GM21381 (cell line): ENCODE measurements at regions not wholly inside any gene's neighbourhood (a gene's known extent, or its start where the extent isn't known, plus 50 kb on each side); places are given as distances from the start of the nearest gene placed in this dataset.
"Not testable (repeated sequence)": the region's sequence is repeated elsewhere in the genome, so short reads cannot be mapped to it uniquely, and the experiment has no call there.

Source experiments
- ATAC-seq: cut with Tn5 transposase; IDR thresholded peaks from one replicate; pipeline ENCODE4 v1.9.1; 2021; ENCODE audit warnings: mild to moderate bottlenecking, moderate library complexity; ENCODE audit not compliant: unreplicated experiment

GRCh38 chr5:124154714-124155113, 591.7 kb downstream of the ZNF608 start:
- no peak for ATAC-seq

GRCh38 chr5:124153588-124153987, 592.9 kb downstream of the ZNF608 start:
- no peak for ATAC-seq

DNA sequence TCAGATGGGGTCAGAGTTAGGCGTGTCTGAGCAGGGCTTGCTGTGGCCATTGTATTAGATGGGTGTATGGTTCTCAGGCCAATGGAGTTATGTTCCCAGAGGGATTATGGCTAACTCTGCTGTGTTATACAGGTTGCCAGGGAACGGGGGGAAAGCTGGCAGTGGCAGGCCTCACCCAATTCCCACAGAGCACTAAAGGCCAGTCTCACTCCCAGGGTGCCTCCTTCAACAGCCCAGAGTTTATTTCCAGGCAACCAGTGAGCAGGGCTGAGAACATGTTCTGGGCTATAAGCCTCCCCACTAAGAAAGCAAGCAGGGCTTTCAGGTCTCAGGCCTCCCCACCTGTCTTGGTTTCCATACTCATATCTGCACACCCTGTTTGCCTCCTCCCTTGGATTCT, 597.9 kb downstream of the ZNF608 start:
- no peak for ATAC-seq

DNA sequence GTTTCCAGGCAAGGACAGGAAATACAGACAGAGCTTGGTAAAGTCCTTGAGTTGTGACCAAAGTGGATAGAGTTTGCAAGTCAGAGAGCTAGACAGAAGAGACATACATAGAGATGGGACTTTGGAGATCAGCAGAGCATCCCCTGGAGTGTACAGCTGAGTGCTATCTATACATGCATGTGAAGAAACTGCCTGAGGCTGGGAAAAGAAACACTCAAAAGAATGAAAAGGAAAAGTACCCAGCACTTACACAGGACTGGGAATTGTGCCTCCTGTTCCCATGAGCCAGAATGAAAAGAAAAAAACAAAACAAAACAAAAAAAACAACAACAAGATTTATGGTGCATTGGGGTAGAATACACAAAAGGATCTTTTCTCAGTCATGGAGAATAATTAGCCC, 606.4 kb downstream of the ZNF608 start:
- ATAC-seq: no peak

DNA sequence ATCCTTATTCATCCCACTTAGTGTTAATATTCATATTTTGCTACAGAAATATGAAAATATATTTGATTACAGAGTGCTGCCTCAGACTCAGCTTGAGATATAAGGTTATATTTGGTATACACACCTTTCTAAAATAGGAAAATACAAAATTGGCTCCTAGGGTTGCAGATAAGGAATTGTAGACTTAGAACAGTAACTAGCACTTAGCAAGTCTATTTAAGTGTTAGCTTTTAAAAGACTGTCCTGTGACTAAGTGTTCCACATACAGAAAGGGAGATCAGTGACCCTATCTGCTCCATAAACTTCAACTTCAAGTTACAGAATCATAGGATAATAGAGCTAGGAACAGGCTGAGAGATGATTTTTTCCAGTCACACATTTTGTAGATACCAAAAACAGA, 607.0 kb downstream of the ZNF608 start:
- no peak for ATAC-seq

DNA sequence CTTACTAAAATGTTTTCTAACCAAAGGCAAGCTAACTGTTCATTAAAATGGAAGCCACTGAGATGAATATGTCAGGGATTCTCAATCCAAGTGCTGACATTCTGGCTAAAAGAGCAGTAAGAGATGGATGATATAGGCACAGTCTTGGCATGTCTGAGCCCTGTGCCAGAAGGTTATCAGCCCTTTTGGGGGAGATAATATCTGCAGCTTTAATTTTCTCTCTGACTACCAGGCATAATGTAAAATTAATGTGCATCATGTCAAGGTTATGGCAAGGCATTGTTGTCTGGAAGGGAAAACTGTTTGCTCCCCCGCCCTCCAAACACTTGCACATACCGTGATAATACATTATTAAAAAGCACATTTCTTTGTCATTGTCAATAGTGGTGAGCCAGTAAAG, 609.8 kb downstream of the ZNF608 start:
- no peak for ATAC-seq

DNA sequence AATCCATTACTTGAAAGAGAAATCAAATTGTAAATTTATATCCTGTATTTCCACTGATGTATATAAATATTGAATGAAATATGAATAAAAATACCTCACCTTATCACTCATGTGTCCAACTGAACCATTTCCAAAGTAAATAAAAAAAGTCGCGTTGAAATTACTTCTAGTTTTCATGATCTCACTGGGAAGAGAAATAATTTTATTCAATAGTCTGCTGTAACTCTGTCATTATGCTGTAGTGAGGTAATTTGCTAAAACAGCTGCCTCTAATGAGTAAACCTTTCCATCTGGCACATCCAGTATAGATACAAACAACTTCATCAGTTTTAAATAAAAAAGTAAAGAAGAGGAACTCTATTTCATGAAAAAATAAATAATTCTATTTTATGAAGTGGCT, 611.5 kb downstream of the ZNF608 start:
- ATAC-seq: no peak

DNA sequence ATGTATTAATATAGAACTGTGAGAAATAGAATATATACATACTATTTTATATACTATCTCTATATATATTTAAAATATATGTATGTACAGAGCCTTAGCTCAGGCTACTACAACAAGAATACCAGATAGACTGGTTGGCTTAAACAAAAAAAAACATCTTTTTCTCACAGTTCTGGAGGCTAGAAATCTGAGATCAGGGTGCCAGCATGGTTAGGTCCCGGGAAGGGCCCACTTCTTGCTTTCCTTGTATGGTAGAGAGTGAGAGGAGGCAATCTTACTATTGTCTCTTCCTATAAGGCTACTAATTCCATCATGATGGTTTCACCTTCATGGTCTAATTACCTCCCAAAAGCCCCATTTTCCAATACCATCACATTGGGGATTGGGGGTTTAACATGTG, 613.0 kb downstream of the ZNF608 start:
- no peak for ATAC-seq

- no peak for ATAC-seq
Observed at GRCh38 chr5:124132843-124133242, 613.6 kb downstream of the ZNF608 start.

- ATAC-seq: no peak
Observed at GRCh38 chr5:124131466-124131865, 615.0 kb downstream of the ZNF608 start.

DNA sequence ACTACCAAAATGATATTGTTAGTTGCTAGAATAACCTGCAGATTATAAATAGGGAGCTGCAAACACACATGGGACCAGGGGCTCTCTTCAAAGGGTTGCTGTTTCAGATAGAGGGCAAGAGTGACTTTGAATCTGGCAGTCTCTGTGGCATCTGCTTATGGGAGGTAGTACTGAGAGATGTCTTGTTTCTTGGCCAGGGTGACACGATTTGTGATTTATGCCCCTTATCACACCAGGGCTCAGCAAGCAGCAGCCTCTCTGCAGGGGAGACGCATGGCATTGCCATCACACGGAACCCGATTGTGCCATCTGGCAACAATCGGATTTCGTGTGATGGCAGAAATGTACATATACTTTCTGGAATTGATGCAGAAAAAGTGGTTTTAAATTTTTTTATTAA, 615.6 kb downstream of the ZNF608 start:
- no peak for ATAC-seq

DNA sequence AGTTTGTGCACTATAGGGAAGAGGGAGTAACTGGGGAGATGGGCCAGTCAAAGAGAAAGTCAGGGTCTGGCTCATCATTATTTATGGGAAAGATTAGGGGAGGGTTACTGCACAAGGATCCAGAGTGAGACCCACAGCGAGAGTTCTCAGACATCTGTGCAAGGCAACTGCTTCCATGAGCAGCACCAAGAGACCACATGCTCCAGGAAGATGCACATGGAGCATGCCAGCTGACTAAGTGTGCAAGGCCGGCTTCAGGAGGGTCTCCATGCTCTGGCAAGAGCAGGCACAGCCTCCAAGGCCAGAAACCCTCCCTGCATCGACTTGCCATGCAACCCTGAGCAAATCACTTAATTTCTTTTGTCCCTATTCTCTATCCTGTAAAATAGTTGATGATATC, 616.9 kb downstream of the CSNK1G3 start:
- ATAC-seq: no peak

DNA sequence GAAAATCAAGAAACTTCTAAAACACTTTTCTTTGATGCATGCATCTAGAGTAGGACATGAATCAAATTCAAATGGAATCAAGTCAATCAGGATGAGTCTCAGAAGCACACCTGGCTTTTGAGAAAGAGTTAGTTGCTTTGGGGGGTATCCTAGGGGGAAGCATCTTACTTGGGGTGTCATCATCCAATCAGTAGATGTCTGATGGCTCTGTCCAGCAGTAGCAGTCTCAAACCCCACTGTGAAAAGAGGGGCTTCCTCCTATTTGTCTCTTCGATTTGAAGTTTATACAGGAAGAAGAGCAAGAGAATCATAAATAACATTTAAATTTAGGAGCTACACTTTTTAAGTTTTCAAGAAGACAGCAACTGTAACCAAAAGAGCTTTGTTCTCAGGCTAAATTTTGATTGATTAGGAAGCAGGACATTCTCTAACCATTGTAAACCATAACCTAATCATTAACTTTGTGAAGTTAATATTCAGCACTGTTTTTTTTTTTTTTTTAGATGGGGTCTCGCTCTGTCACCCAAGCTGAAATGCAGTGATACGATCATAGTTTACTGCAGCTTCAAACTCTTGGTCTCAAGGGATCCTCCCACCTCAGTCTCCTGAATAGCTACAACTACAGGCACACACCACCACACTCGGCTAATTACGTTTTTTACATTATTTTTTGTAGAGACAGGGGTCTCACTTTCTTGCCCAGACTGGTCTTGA, 614.7 kb downstream of the CSNK1G3 start:
- ATAC-seq: peak; percentile 68

- ATAC-seq: no peak
Observed at GRCh38 chr5:124124711-124125229, 612.8 kb downstream of the CSNK1G3 start.

DNA sequence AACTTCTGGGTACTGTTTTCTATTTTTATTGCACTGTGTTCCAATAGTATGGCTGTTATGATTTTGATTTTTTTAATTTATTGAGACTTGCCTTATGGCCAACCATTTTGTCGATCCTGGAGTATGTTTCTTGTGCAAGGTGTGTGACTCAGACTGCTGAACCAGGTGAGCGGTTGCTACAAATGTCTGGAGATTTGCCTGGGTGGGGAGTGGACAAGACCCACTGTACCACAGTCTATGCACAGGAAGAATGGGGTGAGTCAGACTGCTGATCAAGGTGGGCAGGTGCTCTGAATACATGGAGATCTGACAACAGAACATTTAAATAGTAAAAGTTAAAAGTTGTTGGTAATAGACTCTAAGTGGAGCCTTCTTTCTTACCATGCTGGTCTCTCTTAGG, 609.2 kb downstream of the CSNK1G3 start:
- ATAC-seq: no peak

- no peak for ATAC-seq
Observed at GRCh38 chr5:124114911-124115310, 602.9 kb downstream of the CSNK1G3 start.

DNA sequence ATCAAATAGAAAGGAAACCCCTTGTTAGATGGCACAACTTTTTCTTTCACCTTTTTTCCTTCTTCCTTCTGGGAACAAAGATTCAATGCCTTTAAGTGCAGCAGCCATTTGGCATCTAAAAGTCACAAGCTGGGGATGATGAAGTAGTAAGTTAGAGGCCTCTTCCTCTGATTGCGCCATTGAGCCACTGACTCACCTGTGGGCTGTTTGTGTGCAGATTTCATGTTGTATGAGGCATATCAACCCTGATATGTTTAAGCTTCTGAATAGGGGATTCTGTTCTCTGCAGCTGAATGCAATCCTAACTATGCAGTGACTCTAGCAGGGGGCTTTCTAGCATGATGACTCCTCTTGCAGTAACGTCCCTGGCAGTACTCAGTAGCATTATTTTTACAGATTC, 599.9 kb downstream of the CSNK1G3 start:
- no peak for ATAC-seq

GRCh38 chr5:124110942-124111341, 599.0 kb downstream of the CSNK1G3 start:
- ATAC-seq: no peak

DNA sequence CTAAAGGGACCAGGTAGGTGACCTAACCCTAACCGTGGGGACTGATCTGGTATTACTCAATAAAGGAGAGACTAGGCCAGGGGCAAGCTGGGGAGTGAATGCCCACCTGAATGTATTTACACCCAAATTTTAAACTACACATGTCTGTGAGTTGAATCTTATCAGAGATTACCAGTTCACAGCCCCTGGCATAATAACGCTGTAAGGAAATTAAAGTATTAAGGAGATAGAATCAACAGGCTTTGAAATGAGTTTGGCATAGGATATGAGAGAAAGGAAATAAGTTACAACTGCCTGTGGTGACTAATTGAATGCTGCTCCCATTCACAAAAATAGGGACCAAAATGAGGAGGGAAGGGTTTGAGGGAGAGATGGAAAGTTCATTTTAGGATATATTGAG, 593.3 kb downstream of the CSNK1G3 start:
- no peak for ATAC-seq

DNA sequence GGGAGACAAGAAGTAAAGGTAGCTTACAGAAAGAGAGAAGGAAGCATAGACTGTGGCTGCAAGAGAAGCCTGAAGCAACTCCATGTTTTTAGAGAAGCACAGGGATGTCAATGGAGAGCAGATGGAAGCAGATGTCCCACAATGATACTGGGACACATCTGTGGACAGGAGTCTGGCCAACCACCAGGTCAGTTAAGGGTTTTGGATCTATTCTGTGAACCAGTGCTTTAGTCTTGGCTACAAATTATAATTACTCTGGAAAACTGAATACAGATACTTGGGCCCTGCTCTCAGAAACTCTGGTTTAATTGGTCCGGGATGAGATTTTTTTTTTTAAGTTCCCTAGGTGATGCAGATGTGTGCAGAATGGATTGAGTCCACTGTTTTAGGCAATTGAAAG, 592.8 kb downstream of the CSNK1G3 start:
- ATAC-seq: no peak

DNA sequence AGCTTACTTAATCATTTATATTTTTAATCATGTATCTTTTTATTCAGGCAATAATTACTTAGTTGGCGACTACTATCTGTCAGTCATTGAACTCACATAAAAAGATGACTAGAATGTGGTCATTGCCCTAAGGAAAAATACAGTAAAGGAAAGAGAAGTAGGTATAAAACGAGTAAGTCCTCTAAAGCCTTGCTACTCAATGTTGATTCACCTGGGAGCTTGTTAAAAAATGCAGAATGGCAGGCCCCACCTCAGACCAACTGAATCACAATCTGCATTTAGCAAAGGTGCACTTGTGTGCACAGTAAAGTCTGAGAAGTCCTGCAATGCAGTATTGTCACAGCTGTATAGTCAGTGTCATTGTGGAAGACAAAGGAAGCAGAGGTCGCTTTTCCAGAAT, 592.4 kb downstream of the CSNK1G3 start:
- no peak for ATAC-seq

DNA sequence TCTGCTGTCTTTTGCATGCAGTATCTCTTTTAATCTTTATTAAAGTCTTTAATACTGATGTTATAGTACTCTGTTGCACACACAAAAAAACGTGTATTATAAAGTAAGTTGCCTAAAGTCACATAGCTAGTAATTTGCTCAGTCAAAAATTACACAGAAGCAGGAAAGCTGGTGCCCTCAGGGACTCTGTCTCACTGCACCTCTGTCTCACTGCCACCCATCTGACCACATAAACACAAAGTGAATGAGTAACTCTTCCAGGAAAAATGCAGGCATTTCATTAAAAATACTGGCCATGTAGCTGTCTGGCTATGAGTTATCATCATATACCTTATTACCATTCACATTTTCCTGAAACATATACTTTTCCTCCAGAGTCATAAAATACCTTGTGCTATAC, 591.7 kb downstream of the CSNK1G3 start:
- no peak for ATAC-seq

- ATAC-seq: not testable (repeated sequence)
Observed at GRCh38 chr5:124103056-124103455, 591.1 kb downstream of the CSNK1G3 start.
